Omental fat pad (tissue), 3 donors: ENCODE measurements at regions not wholly inside any gene's neighbourhood (a gene's known extent, or its start where the extent isn't known, plus 50 kb on each side); places are given as distances from the start of the nearest gene placed in this dataset.

Experiments used
- ATAC-seq: fragments of 150-250 bp; one replicate; pipeline ENCODE4 v1.9.1; 2016; ENCODE audit warnings: mild to moderate bottlenecking, moderate library complexity; ENCODE audit not compliant: low FRiP score
- DNase-seq: peaks from one replicate; pipeline ENCODE4 v3.0.0-alpha.2; 2019; ENCODE audit warnings: low spot score
- TF ChIP-seq, protein P1 (sequence below), 3 donors: fragments of 450-650 bp; IDR thresholded peaks; one replicate each; pipeline ENCODE4 v1.5.1; 2016 to 2017; ENCODE audit warnings: antibody characterized with exemption in 3 of 3, mild to moderate bottlenecking in 3 of 3, moderate library complexity in 2 of 3

DNA sequence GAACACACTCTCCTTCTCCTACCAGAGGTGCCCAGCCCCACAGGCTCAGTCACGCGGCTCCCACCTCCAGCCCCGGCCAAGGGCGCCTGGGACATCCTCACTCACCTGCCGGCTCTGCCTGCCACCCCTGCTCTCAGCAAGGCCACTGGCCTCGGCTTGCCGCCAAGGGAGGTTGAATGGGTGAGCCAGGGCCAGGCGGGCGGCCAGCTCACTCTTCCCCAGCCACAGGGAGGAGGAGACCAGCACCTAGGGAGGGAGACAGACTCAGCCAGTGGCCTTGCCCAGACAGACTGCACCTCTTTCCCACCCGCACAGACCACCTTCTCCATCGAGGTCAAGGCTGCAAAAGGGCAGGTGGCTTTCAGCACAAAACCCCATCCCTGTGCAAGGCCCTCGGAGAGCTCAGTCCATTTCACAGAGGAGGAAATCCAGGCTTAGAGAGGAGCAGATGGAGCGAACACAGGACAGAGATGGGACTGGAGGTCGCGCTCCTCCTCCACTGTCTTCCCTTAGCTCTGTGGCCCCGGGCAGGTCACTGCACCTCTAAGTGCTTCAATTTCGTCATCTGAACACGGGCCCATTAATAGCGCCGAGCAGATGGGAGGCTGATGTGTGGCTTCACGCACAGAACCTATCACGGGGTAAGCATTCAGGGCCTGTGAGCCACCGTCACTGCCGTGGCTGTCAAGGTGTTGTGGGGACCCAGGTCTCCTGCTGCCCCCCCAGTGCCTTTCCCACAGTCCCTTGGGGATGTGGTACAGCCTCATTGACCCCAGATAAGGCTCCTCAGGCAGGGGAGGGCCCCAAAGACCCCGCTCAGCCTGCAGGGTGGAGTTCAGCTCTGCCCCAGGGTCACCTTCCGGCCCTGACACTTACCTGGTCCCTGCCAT, 56.1 kb downstream of the RMI2 start:
- TF ChIP-seq, protein P1, sequence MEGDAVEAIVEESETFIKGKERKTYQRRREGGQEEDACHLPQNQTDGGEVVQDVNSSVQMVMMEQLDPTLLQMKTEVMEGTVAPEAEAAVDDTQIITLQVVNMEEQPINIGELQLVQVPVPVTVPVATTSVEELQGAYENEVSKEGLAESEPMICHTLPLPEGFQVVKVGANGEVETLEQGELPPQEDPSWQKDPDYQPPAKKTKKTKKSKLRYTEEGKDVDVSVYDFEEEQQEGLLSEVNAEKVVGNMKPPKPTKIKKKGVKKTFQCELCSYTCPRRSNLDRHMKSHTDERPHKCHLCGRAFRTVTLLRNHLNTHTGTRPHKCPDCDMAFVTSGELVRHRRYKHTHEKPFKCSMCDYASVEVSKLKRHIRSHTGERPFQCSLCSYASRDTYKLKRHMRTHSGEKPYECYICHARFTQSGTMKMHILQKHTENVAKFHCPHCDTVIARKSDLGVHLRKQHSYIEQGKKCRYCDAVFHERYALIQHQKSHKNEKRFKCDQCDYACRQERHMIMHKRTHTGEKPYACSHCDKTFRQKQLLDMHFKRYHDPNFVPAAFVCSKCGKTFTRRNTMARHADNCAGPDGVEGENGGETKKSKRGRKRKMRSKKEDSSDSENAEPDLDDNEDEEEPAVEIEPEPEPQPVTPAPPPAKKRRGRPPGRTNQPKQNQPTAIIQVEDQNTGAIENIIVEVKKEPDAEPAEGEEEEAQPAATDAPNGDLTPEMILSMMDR (IDR thresholded peaks at IDR 0.05): no peak
- ATAC-seq (no peak), DNase-seq (no peak)

DNA sequence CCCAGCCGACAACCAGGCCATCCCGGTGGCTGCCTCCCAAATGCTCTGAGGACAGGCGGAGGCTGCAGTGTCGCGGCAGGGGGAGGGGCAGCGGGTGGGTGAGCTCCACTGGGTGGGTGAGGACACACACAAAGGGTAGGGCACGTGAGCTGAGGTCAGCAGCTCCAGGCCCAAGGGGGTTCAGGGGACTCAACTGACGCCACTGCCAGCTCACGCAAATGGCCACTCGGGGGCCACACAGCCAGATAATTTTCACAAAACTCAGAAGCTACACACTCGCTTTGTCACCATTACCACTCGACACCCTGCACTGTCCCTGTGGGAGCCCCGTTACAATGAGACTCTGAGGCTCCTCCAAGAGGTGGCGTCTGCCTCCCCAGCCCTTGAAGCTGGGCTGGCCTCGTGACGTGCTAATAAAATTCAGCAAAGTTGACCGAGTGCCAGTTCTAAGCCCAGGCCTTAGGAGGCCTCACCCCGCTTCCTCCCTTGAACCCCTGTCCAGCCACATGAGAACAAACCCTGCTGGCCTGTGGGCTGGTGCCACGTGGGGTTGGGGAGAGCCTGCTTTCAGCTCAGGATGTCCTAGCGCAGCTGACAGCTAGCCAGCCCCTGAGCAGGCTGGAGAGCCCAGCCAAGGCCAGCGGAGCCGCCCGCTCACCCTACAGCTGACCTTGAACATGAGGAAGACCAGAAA, 56.9 kb downstream of the RMI2 start:
- TF ChIP-seq, protein P1 (IDR thresholded peaks at IDR 0.05): no peak
- DNase-seq: no peak
- no peak for ATAC-seq

DNA sequence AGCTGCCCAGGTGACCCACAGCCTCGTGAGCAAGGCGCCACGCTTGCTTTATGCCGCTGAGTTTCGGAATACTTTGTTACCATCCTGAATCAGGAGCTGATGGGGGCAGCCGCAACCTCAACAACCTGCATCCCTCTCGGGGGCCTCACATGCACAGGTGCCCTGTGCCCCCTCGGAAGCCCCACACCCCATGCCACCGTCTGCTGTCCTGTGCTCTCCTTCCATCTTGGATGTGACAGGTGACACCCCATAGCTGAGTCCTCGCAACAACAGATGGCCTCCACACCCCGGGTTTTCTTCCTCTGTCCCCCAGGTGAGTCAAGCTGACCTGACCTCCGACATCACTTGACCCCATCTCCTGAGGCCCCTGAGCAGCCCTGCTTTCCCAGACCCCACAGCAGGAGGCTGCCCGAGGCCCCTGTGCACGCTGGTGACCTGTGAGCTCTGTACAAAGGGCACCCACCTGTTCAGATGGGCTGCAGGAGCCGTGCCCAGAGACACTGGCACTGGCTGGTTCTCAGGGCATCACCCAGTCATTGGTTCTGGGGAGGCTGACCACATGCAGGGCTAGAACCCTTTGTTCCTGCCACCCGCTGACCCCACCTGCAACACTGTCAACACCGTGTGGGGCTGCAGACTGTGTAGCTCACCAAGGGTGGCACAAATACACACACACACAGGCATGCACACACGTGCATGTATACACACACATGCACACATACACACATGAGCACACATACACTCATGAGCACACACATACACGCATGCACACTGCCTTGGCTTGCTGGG, 57.7 kb downstream of the RMI2 start:
- DNase-seq (no peak), ATAC-seq (no peak)
- TF ChIP-seq, protein P1 (IDR thresholded peaks at IDR 0.05): no peak

DNA sequence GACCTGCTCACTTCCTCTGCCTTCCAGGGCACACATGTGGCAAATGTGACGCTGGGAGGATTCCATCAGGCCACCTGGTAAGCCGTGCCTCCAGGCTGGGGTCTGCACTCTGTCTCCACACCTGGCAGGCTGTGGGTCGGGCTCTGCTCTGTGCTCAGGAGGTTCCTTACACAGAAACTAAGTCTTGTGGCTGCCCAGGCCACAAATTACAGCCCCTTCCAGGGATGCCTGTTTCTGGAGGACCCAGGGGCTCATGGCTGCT, 58.2 kb downstream of the RMI2 start:
- DNase-seq (no peak), ATAC-seq (no peak)
- TF ChIP-seq, protein P1 (IDR thresholded peaks at IDR 0.05): no peak

DNA sequence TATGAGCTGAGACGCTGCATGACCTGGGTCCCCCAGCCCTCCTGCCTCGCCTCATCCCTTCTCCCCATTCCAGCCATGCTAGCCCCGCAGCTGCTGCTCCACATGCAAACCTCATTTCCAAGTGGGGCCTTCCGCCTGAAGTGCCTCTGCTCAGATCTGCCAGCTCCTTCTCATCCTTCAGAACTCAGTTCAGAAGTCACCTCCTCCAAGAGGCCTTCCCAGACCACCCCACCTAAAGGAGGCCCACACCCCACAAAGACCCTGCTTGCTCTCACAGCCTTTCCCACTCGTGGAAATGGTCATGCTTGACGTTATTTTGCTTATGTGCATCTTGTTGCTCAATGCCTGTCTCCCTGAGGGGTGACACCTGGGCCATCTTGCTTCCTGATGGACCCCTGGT, 58.7 kb downstream of the RMI2 start:
- ATAC-seq (no peak), DNase-seq (no peak)
- TF ChIP-seq, protein P1 (IDR thresholded peaks at IDR 0.05): no peak

DNA sequence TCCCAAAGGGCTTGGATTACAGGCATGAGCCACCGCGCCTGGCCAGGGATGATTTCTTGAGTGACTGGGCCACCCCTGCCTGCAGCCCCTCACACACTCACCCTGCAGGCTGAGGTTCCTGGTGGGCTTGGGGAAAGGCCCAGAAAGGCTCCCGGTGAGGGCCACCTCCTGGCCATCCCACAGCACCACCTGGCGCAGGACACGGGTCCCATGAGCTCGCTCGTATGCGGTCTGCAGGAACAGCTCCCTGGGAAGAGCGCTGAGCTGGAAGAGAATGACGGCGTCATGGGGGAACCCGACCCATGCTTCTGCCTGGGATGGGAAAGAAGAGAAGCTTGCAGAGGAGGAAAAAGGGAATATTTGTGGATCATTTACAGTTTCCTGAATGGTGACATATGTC, 59.3 kb downstream of the RMI2 start:
- DNase-seq: no peak
- no peak for ATAC-seq
- TF ChIP-seq, protein P1 (IDR thresholded peaks at IDR 0.05): no peak
